H1 (cell line): ENCODE measurements at regions not wholly inside any gene's neighbourhood (a gene's known extent, or its start where the extent isn't known, plus 50 kb on each side); places are given as distances from the start of the nearest gene placed in this dataset.

ENCODE experiments used
- CTCF ChIA-PET: fragments of 300-600 bp; sonication (Branson Sonifier 250); formaldehyde crosslinking; loops from one replicate; lab custom pipeline; 2021; ENCODE audit not compliant: partially characterized antibody; lab: Charles Lee
- POLR2A ChIA-PET: fragments of 300-600 bp; sonication (Branson Sonifier 250); formaldehyde crosslinking; loops from one replicate; lab custom pipeline; 2021; ENCODE audit warnings: inconsistent platforms; ENCODE audit not compliant: partially characterized antibody; lab: Charles Lee
- DNase-seq, 2 experiments: peaks; one replicate each; pipeline versions ENCODE4 v3.0.0 to v3.0.0-alpha.2; 2010 to 2022; ENCODE audit warnings: low spot score in 2 of 2, low read depth in 1 of 2, mixed read lengths in 1 of 2
- FAIRE-seq: peaks from 2 replicates; lab custom pipeline; 2011; peaks lifted over from hg19 to GRCh38; lab: Jason Lieb, UNC
- H2AFZ ChIP-seq: 2 replicates; pipeline ENCODE4 v1.8.1; 2012; ENCODE audit warnings: low read length, inconsistent platforms
- H2AK5ac ChIP-seq: 2 replicates; pipeline ENCODE4 v1.6.1; 2013; ENCODE audit warnings: low read depth, low read length
- H2BK120ac ChIP-seq: replicated peaks from 2 replicates; pipeline ENCODE3; 2013; ENCODE audit warnings: low read depth, low read length, inconsistent platforms
- H2BK12ac ChIP-seq: 2 replicates; pipeline ENCODE4 v1.6.1; 2013; ENCODE audit warnings: low read depth, low read length
- H2BK15ac ChIP-seq: 2 replicates; pipeline ENCODE4 v1.6.1; 2013; ENCODE audit warnings: low read length
- H2BK20ac ChIP-seq: 2 replicates; pipeline ENCODE4 v1.6.1; 2013; ENCODE audit warnings: low read length
- H2BK5ac ChIP-seq: 2 replicates; pipeline ENCODE4 v1.6.1; 2013; ENCODE audit warnings: low read depth, low read length
- H3K14ac ChIP-seq: 2 replicates; pipeline ENCODE4 v1.6.1; 2013; ENCODE audit warnings: inconsistent platforms; ENCODE audit not compliant: insufficient read length
- H3K18ac ChIP-seq: 2 replicates; pipeline ENCODE4 v1.6.1; 2013; ENCODE audit warnings: low read length; ENCODE audit errors: extremely low read depth
- H3K23ac ChIP-seq: 2 replicates; pipeline ENCODE4 v1.6.1; 2013; ENCODE audit warnings: inconsistent platforms; ENCODE audit not compliant: insufficient read length
- H3K23me2 ChIP-seq: 2 replicates; pipeline ENCODE4 v1.6.1; 2013; ENCODE audit warnings: low read depth, low read length
- H3K27ac ChIP-seq: 2 replicates; pipeline ENCODE4 v1.6.1; 2011; ENCODE audit warnings: low read depth, low read length, inconsistent platforms
- H3K27me3 ChIP-seq, 4 experiments: replicated peaks in 1 of 4; 1 replicate in 1 of 4; 2 replicates in 3 of 4; pipeline versions ENCODE4 v1.6.1 to v1.8.1; 2011 to 2013; ENCODE audit warnings: low read length in 3 of 4, mild to moderate bottlenecking in 3 of 4, inconsistent platforms in 2 of 4, mixed read lengths in 2 of 4, moderate library complexity in 1 of 4; ENCODE audit not compliant: control insufficient read depth in 3 of 4, insufficient read depth in 3 of 4; ENCODE audit errors: extremely low read depth in 1 of 4
- H3K36me3 ChIP-seq, 4 experiments: 2 replicates each; pipeline versions ENCODE4 v1.6.1 to v1.8.1; 2011 to 2013; ENCODE audit warnings: mild to moderate bottlenecking in 4 of 4, low read length in 3 of 4, moderate library complexity in 2 of 4, control low read depth in 1 of 4, inconsistent platforms in 1 of 4; ENCODE audit not compliant: insufficient read depth in 4 of 4, control insufficient read depth in 2 of 4
- H3K4ac ChIP-seq: replicated peaks from 2 replicates; pipeline ENCODE3; 2013; ENCODE audit warnings: low read length, low read depth, mixed read lengths, inconsistent platforms; ENCODE audit not compliant: insufficient read length
- H3K4me1 ChIP-seq, 4 experiments: replicated peaks in 1 of 4; 1 replicate in 1 of 4; 2 replicates in 3 of 4; pipeline versions ENCODE4 v1.6.1 to v1.8.1; 2011 to 2013; ENCODE audit warnings: low read length in 3 of 4, inconsistent platforms in 2 of 4, mixed read lengths in 1 of 4; ENCODE audit not compliant: insufficient read depth in 4 of 4, control insufficient read depth in 3 of 4
- H3K4me2 ChIP-seq, 2 experiments: 2 replicates each; pipeline versions ENCODE4 v1.6.1 to v1.8.1; 2011 to 2013; ENCODE audit warnings: low read depth in 2 of 2, low read length in 2 of 2, control low read depth in 1 of 2, inconsistent platforms in 1 of 2, mild to moderate bottlenecking in 1 of 2; ENCODE audit not compliant: insufficient read depth in 1 of 2
- H3K4me3 ChIP-seq, 4 experiments: fragments of 200-600, 300-600 bp in 1 of 4; sonication (generic), shearing (Covaris generic), sonication (Bioruptor Twin) in 1 of 4; 2 replicates each; pipeline versions ENCODE4 v1.5.1 to v1.8.1; 2011 to 2016; ENCODE audit warnings: low read length in 4 of 4, low read depth in 3 of 4, control low read depth in 2 of 4, inconsistent platforms in 2 of 4, mild to moderate bottlenecking in 2 of 4, mixed read lengths in 1 of 4, moderate library complexity in 1 of 4; ENCODE audit not compliant: insufficient read depth in 2 of 4; ENCODE audit errors: extremely low read depth in 1 of 4
- H3K56ac ChIP-seq: replicated peaks from 2 replicates; pipeline ENCODE3; 2013; ENCODE audit warnings: low read depth, mild to moderate bottlenecking, mixed read lengths, low read length, inconsistent platforms; ENCODE audit not compliant: insufficient read length
- H3K79me1 ChIP-seq: 2 replicates; pipeline ENCODE4 v1.6.1; 2013; ENCODE audit warnings: low read depth, low read length, control low read depth
- H3K79me2 ChIP-seq, 2 experiments: 2 replicates each; pipeline versions ENCODE4 v1.6.1 to v1.8.1; 2012 to 2013; ENCODE audit warnings: low read length in 2 of 2, mild to moderate bottlenecking in 2 of 2, inconsistent platforms in 1 of 2; ENCODE audit not compliant: insufficient read depth in 2 of 2, control insufficient read depth in 1 of 2
- H3K9ac ChIP-seq, 4 experiments: replicated peaks in 1 of 4; 1 replicate in 1 of 4; 2 replicates in 3 of 4; pipeline versions ENCODE4 v1.6.1 to v1.8.1; 2011 to 2013; ENCODE audit warnings: low read depth in 3 of 4, low read length in 3 of 4, control low read depth in 2 of 4, mild to moderate bottlenecking in 2 of 4, moderate library complexity in 2 of 4, inconsistent platforms in 1 of 4; ENCODE audit errors: extremely low read depth in 1 of 4
- H3K9me3 ChIP-seq, 2 experiments: 2 replicates each; pipeline versions ENCODE4 v1.6.1 to v1.8.1; 2012 to 2013; ENCODE audit warnings: mild to moderate bottlenecking in 2 of 2, moderate library complexity in 2 of 2, control low read depth in 1 of 2, inconsistent platforms in 1 of 2, low read depth in 1 of 2, low read length in 1 of 2, mixed read lengths in 1 of 2; ENCODE audit not compliant: insufficient read depth in 2 of 2
- H4K20me1 ChIP-seq, 2 experiments: replicated peaks in 1 of 2; 2 replicates each; pipeline versions ENCODE3 to v1.8.1; 2011 to 2013; ENCODE audit warnings: inconsistent platforms in 2 of 2, low read length in 2 of 2, mild to moderate bottlenecking in 1 of 2; ENCODE audit not compliant: insufficient read depth in 2 of 2, control insufficient read depth in 1 of 2
- H4K5ac ChIP-seq: 2 replicates; pipeline ENCODE4 v1.6.1; 2013; ENCODE audit warnings: low read length, low read depth, mixed read lengths, inconsistent platforms; ENCODE audit not compliant: insufficient read length
- H4K8ac ChIP-seq: 2 replicates; pipeline ENCODE4 v1.8.0; 2013; ENCODE audit warnings: mild to moderate bottlenecking, moderate library complexity, low read length, inconsistent platforms; ENCODE audit not compliant: insufficient read depth; ENCODE audit errors: extremely low read depth
- H4K91ac ChIP-seq: replicated peaks from 2 replicates; pipeline ENCODE3; 2013; ENCODE audit warnings: low read length, mixed read lengths, inconsistent platforms; ENCODE audit not compliant: insufficient read length
- BCL11A ChIP-seq, 2 experiments: IDR thresholded peaks; one replicate each; pipeline ENCODE4 v1.6.1; 2011; ENCODE audit warnings: low read depth in 2 of 2, low read length in 2 of 2, mild to moderate bottlenecking in 2 of 2
- CBX5 ChIP-seq: fragments of 300-800, 300-1000 bp; sonication (generic); IDR thresholded peaks from 2 replicates; pipeline ENCODE4 v1.7.1; 2016; ENCODE audit warnings: antibody characterized with exemption, low read length, low read depth
- EGR1 ChIP-seq: IDR thresholded peaks from 2 replicates; pipeline ENCODE4 v1.6.1; 2011; ENCODE audit warnings: low read depth, low read length, borderline replicate concordance
- EZH2 ChIP-seq: fragments of 200-600 bp; sonication (generic); IDR thresholded peaks from 2 replicates; pipeline ENCODE4 v1.7.1; 2012; ENCODE audit warnings: low read depth, mild to moderate bottlenecking, moderate library complexity, low read length, inconsistent platforms; ENCODE audit not compliant: severe bottlenecking
- HDAC6 ChIP-seq: IDR thresholded peaks from one replicate; pipeline ENCODE4 v1.7.1; 2012; ENCODE audit warnings: low read depth, mild to moderate bottlenecking, inconsistent platforms, low read length, moderate library complexity
- KDM1A ChIP-seq: fragments of 200-600, 300-600 bp; sonication (generic); IDR thresholded peaks from 2 replicates; pipeline ENCODE4 v1.7.1; 2016; ENCODE audit warnings: mild to moderate bottlenecking, low read length, borderline replicate concordance
- POLR2A ChIP-seq, 2 experiments: IDR thresholded peaks; 1 replicate in 1 of 2; 2 replicates in 1 of 2; pipeline ENCODE4 v1.6.1; 2011; ENCODE audit warnings: low read depth in 2 of 2, low read length in 2 of 2, mild to moderate bottlenecking in 2 of 2; ENCODE audit errors: control extremely low read depth in 1 of 2
- ZNF274 ChIP-seq: IDR thresholded peaks from 2 replicates; pipeline ENCODE4 v1.7.0; 2012; ENCODE audit warnings: low read length, borderline replicate concordance; ENCODE audit errors: extremely low read depth
- WGBS, 2 experiments: shearing (Covaris generic) in 1 of 2; methylation state at CpG; one replicate each; pipeline versions ENCODE4 v1.1.6 to v1.1.7; 2013 to 2015; ENCODE audit warnings: low lambda C conversion rate in 2 of 2, mixed read lengths in 2 of 2, inconsistent platforms in 1 of 2, low coverage in 1 of 2, missing lambda C conversion rate in 1 of 2; ENCODE audit not compliant: insufficient replicate concordance in 2 of 2, insufficient coverage in 1 of 2, insufficient read length in 1 of 2; ENCODE audit errors: extremely low coverage in 1 of 2, missing lambda C conversion rate in 1 of 2; 5-methylcytosine and 5-hydroxymethylcytosine counted together
- TF ChIP-seq, protein P1 (sequence below): IDR thresholded peaks from 2 replicates; pipeline ENCODE4 v1.6.1; 2011; ENCODE audit warnings: low read depth, mild to moderate bottlenecking, low read length; ENCODE audit not compliant: insufficient read depth

DNA sequence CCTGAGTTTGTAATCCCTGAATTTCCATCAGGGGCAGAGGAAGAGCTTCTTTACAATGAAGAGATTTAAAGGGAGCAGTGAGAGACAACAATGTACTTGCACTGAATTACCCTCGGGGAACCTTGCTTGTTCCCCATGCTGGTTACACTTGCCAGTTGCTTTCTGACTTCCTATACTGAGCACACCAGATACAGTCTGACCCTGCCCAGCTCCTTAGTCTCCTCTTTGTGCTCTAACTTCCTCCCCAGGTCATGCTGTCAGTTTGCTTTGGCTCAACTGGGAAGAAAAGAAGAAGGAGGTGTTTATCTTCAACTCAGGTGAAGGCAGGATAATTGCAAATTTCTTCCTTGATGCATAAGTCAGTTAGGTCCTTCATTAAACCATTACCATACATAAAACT is 658.4 kb downstream of the NYAP2 start:
- Histone ChIP-seq H2BK15ac (no peak overlapping the region), H4K8ac (no peak overlapping the region)
- FAIRE-seq = no peak

More for the DNA sequence above, 658.4 kb downstream of the NYAP2 start:
- no peaks in the 10 kb centered on the region for H3K23me2 ChIP-seq
- H2BK120ac ChIP-seq = no peak overlapping the region
- no peaks in the 10 kb centered on the region for H4K20me1 ChIP-seq
- H3K36me3 ChIP-seq = no peaks in the 10 kb centered on the region
- no peaks in the 10 kb centered on the region for H3K79me2 ChIP-seq
- no peak overlapping the region for H4K91ac ChIP-seq
- no peak overlapping the region for H3K18ac ChIP-seq
- CTCF ChIA-PET = interaction anchor here (0.6 to 1.2 kb wide), 2 partner anchors 30 to 393 kb away, joined by 3 to 5 read pairs; no protein-coding TSS in a partner anchor
- H2BK12ac ChIP-seq = no peak overlapping the region
- H3K27me3 ChIP-seq = no peaks in the 10 kb centered on the region
- H3K4ac ChIP-seq = no peak overlapping the region
- H2BK20ac ChIP-seq = no peak overlapping the region
- no peak overlapping the region for H2AFZ ChIP-seq
- H2AK5ac ChIP-seq = no peak overlapping the region
- H3K4me3 ChIP-seq = no peak overlapping the region
- no peaks in the 10 kb centered on the region for H3K4me1 ChIP-seq
- no peaks in the 10 kb centered on the region for H3K9me3 ChIP-seq
- no peak overlapping the region for H3K56ac ChIP-seq
- no peak overlapping the region for H3K14ac ChIP-seq
- H3K4me2 ChIP-seq = no peak overlapping the region
- H3K23ac ChIP-seq = no peak overlapping the region
- no peak overlapping the region for H4K5ac ChIP-seq
- POLR2A ChIA-PET = interaction anchor here (0.6 kb wide), 1 partner anchor 285 kb away, joined by 3 read pairs; no protein-coding TSS in a partner anchor
- 92% methylated on average over 1 of the region's 1 CpG; no CpG with 5 or more reads in 1 of the 2 experiments for WGBS, 2 experiments
- TF ChIP-seq POLR2A (IDR thresholded peaks at IDR 0.05; ENCODE audit: control extremely low read depth in 1 of 2, low read depth in 2 of 2, low read length in 2 of 2) = no peak
- TF ChIP-seq, protein P1, sequence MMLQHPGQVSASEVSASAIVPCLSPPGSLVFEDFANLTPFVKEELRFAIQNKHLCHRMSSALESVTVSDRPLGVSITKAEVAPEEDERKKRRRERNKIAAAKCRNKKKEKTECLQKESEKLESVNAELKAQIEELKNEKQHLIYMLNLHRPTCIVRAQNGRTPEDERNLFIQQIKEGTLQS = no peak
- TF ChIP-seq BCL11A (IDR thresholded peaks at IDR 0.05; ENCODE audit: low read depth in 2 of 2, low read length in 2 of 2) = no peak
- TF ChIP-seq HDAC6 = no peak
- TF ChIP-seq KDM1A = no peak
- no peak for TF ChIP-seq CBX5
- TF ChIP-seq ZNF274 = no peak
- no peak for TF ChIP-seq EZH2
- no peak for TF ChIP-seq EGR1
- H2BK5ac ChIP-seq = no peak overlapping the region
- no peak for DNase-seq
- H3K79me1 ChIP-seq = no peaks in the 10 kb centered on the region
- H3K27ac ChIP-seq = no peak overlapping the region
- no peak overlapping the region for H3K9ac ChIP-seq
